CD4-positive, alpha-beta T cell (primary cell): ENCODE measurements at regions not wholly inside any gene's neighbourhood (a gene's known extent, or its start where the extent isn't known, plus 50 kb on each side); places are given as distances from the start of the nearest gene placed in this dataset.
"Not testable (repeated sequence)": the region's sequence is repeated elsewhere in the genome, so short reads cannot be mapped to it uniquely, and the experiment has no call there.

Source experiments
- ATAC-seq: fragments of 200-7000 bp; cut with Tn5 transposase; one replicate; pipeline ENCODE4 v1.10.0; 2022; ENCODE audit warnings: mild to moderate bottlenecking; ENCODE audit not compliant: poor library complexity
- CTCF ChIA-PET: fragments of 350-600 bp; sonication (Branson Sonifier 250); formaldehyde crosslinking; loops from one replicate; lab custom pipeline; 2021; ENCODE audit warnings: antibody characterized with exemption, inconsistent platforms; lab: Charles Lee
- POLR2A ChIA-PET: fragments of 350-600 bp; sonication (Branson Sonifier 250); formaldehyde crosslinking; loops from one replicate; lab custom pipeline; 2021; ENCODE audit warnings: antibody characterized with exemption, inconsistent platforms; lab: Charles Lee
- DNase-seq, 14 experiments: peaks; one replicate each; pipeline ENCODE4 v3.0.0-alpha.2; 2013 to 2020; ENCODE audit warnings: mixed read lengths in 2 of 14
- H3K27ac ChIP-seq, 2 donors: one replicate each; pipeline versions ENCODE4 v1.5.1 to v1.7.0; 2013; ENCODE audit warnings: low read length in 2 of 2, low read depth in 1 of 2, mild to moderate bottlenecking in 1 of 2
- H3K27me3 ChIP-seq, 2 experiments: 1 replicate in 1 of 2; 2 replicates in 1 of 2; pipeline versions ENCODE4 v1.6.1 to v1.7.0; 2013; ENCODE audit warnings: low read length in 2 of 2, control low read depth in 1 of 2, mild to moderate bottlenecking in 1 of 2, moderate library complexity in 1 of 2; ENCODE audit not compliant: insufficient read depth in 2 of 2, control insufficient read depth in 1 of 2
- H3K36me3 ChIP-seq: one replicate; pipeline ENCODE4 v1.6.1; 2013; ENCODE audit warnings: low read length, control low read depth; ENCODE audit not compliant: insufficient read depth
- H3K4me1 ChIP-seq: one replicate; pipeline ENCODE4 v1.6.1; 2013; ENCODE audit warnings: low read length, control low read depth; ENCODE audit not compliant: insufficient read depth
- H3K4me3 ChIP-seq: one replicate; pipeline ENCODE4 v1.5.1; 2013; ENCODE audit warnings: mild to moderate bottlenecking, low read length, moderate library complexity
- H3K9me3 ChIP-seq, 2 experiments: 1 replicate in 1 of 2; 2 replicates in 1 of 2; pipeline versions ENCODE4 v1.6.1 to v1.7.0; 2013; ENCODE audit warnings: low read length in 2 of 2, mild to moderate bottlenecking in 2 of 2, control low read depth in 1 of 2, moderate library complexity in 1 of 2; ENCODE audit not compliant: control insufficient read depth in 1 of 2, insufficient read depth in 1 of 2
- H3K27ac Mint-ChIP-seq: one replicate; pipeline ENCODE4 v1.8.0; 2020; ENCODE audit warnings: mixed read lengths
- H3K27me3 Mint-ChIP-seq: one replicate; pipeline ENCODE4 v1.8.0; 2021; ENCODE audit warnings: mixed read lengths
- H3K36me3 Mint-ChIP-seq: one replicate; pipeline ENCODE4 v1.8.0; 2021; ENCODE audit warnings: low read depth, mixed read lengths
- H3K4me1 Mint-ChIP-seq: one replicate; pipeline ENCODE4 v1.8.0; 2021; ENCODE audit warnings: low read depth, mixed read lengths
- H3K4me3 Mint-ChIP-seq: one replicate; pipeline ENCODE4 v1.8.0; 2020; ENCODE audit warnings: mild to moderate bottlenecking, mixed read lengths
- H3K9me3 Mint-ChIP-seq: one replicate; pipeline ENCODE4 v1.8.0; 2020; ENCODE audit warnings: mixed read lengths
- intact Hi-C, 2 experiments: fragments of 100-400 bp; cut with DNase I in 1 of 2; cut with micrococcal nuclease in 1 of 2; formaldehyde crosslinking; loops; one replicate each; pipeline versions ENCODE4 v1.15.1 to v1.9.0; 2023 to 2025; cut with DNase I, micrococcal nuclease

DNA sequence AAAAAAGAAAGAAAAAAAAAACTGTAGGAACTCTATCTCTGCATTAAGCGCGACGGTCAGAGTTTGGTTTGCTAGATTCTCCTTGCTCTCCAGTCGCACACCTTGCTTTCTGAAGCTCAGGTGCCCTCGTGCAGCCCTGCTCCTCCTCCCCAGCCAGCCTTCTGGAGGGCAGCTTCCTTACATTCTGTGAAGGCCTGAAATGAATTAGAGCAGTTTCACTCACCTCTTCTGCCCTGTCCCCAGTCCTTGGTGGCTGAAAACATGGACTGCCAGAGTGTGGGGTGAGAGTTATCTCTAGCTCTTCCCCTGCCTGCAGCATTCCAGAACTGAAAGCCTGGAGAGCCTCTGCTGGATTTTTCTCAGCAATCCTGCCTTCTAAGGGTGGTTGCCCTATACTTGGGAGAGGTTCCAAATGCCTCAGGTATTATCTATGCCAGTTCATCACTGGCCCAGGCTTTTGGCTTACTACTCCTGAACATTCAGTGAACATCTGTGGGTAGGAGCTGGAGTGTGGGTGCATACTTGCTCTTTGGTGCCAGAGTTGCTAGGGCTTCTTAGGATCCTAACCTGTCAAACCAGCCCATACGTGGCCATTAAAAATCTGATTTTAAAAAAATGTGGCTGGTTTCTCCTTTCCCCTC is 89.5 kb downstream of the SYT15 start:
- H3K9me3 ChIP-seq, H3K4me1 ChIP-seq, ATAC-seq, DNase-seq, H3K9me3 Mint-ChIP-seq, H3K4me3 ChIP-seq, H3K27me3 ChIP-seq, H3K36me3 ChIP-seq, H3K4me1 Mint-ChIP-seq, POLR2A ChIA-PET, H3K27me3 Mint-ChIP-seq, H3K4me3 Mint-ChIP-seq, H3K36me3 Mint-ChIP-seq, intact Hi-C loops, CTCF ChIA-PET, H3K27ac Mint-ChIP-seq, H3K27ac ChIP-seq: not testable (repeated sequence)

DNA sequence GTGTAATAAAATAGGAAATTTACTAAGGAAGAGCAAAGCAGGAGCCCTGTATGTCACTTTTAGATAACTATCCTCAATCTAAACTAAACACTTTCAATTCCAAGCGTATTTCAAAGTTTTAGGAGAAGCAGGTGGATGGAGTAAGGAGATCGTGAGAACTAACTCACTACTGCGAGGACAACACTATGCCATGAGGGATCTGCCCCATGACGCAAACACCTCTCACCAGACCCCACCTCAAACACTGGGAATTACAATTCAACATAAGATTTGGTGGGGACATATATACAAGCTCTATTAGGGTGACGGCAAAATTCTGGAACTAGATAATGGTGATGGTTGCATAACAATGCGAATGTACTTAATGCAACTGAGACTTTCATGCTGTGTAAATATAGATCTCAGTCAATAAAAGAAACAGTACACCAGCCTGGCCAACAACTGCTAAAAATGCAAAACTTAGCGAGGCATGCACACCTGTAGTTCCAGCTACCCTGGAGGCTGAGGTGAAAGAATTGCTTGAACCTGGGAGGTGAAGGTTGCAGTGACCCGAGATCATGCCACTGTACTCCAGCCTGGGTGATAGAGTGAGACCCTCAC is 99.0 kb downstream of the SYT15 start:
- H3K27ac Mint-ChIP-seq, POLR2A ChIA-PET: not testable (repeated sequence)

DNA sequence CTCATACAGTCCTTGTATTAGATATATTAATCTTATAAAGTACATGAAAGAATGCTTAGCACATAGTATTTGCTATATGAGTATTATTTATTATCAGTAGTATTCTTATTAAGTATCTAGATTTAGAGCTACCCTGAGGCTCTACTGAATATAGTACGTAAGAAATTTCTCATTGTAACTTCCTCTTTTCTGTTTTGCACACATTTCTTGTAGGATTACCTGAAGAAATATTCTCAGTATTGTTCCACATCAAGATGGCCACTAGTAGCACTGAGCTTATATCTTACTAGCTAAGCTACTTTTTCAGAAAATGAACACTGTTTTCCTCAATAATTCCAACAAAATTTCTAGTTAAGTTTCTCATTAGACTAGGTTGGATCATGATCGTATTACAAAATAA is 112.5 kb downstream of the SYT15 start:
- H3K4me1 Mint-ChIP-seq, H3K27me3 ChIP-seq, intact Hi-C loops, H3K36me3 Mint-ChIP-seq, H3K4me3 ChIP-seq, H3K27me3 Mint-ChIP-seq, ATAC-seq, H3K4me3 Mint-ChIP-seq, H3K9me3 ChIP-seq, POLR2A ChIA-PET, H3K4me1 ChIP-seq, CTCF ChIA-PET, H3K27ac ChIP-seq, H3K9me3 Mint-ChIP-seq, H3K27ac Mint-ChIP-seq, DNase-seq, H3K36me3 ChIP-seq: not testable (repeated sequence)

More for the DNA sequence above, 99.0 kb downstream of the SYT15 start:
- intact Hi-C loops, H3K9me3 ChIP-seq, H3K4me1 ChIP-seq, H3K27me3 ChIP-seq, CTCF ChIA-PET, H3K4me3 ChIP-seq, H3K4me1 Mint-ChIP-seq, DNase-seq, ATAC-seq, H3K27ac ChIP-seq, H3K4me3 Mint-ChIP-seq, H3K36me3 ChIP-seq, H3K36me3 Mint-ChIP-seq, H3K27me3 Mint-ChIP-seq, H3K9me3 Mint-ChIP-seq: not testable (repeated sequence)

- H3K27me3 Mint-ChIP-seq, CTCF ChIA-PET, H3K9me3 ChIP-seq, H3K27ac ChIP-seq, POLR2A ChIA-PET, H3K4me1 Mint-ChIP-seq, H3K4me3 Mint-ChIP-seq, H3K4me1 ChIP-seq, H3K36me3 ChIP-seq, H3K27me3 ChIP-seq, H3K9me3 Mint-ChIP-seq, H3K4me3 ChIP-seq, ATAC-seq, intact Hi-C loops, H3K27ac Mint-ChIP-seq, H3K36me3 Mint-ChIP-seq: not testable (repeated sequence)
- peak in 1 of 14 experiments; percentile 20 for DNase-seq
Measured at GRCh38 chr10:46693218-46693617, 114.3 kb downstream of the SYT15 start.

GRCh38 chr10:46717264-46717663 is 138.3 kb downstream of the SYT15 start:
- H3K4me1 Mint-ChIP-seq, H3K36me3 Mint-ChIP-seq, H3K9me3 Mint-ChIP-seq, DNase-seq, H3K27me3 ChIP-seq, H3K4me3 Mint-ChIP-seq, H3K27ac Mint-ChIP-seq, H3K27ac ChIP-seq, POLR2A ChIA-PET, H3K36me3 ChIP-seq, H3K4me1 ChIP-seq, H3K9me3 ChIP-seq, ATAC-seq, intact Hi-C loops, H3K4me3 ChIP-seq, CTCF ChIA-PET, H3K27me3 Mint-ChIP-seq: not testable (repeated sequence)

DNA sequence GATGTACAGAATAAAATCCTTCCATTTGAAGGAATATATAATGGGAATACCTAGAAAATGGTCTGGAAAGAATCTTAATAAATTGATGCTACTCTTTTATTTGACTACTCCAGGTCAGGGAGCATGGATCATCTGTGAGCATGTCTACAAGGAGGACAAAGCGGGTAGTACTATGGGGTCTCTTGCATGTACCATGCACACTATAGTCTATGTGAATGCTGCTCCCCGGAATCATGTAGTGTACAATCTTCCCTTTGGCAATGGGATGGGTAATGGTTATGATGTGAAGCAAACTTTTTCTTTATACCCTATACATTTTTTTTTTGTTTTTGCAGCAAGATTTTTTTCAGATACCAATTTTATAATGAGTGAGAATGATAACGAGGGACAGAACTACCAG is 139.1 kb downstream of the SYT15 start:
- intact Hi-C loops, H3K27me3 Mint-ChIP-seq: not testable (repeated sequence)

DNA sequence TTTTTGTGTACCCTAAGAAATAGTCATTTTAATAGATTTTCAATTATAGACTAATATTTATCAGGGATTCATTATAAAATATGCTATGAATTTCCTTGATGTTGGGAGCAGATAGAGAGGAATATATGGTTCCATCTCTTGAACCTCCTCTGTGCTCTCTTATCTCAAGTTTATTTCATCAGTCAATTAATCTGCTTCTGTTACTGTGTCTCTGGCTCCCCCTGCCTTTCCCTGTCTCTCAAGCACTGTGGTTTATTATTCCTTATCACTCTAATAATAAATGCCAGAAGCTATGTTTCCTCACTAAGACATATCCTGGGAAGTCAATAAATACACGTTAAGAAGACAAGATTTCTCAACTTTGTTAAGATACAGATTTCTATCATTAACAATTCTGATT is 141.5 kb downstream of the SYT15 start:
- H3K9me3 Mint-ChIP-seq = not testable (repeated sequence)

More for the DNA sequence above, 139.1 kb downstream of the SYT15 start:
- H3K36me3 Mint-ChIP-seq, H3K36me3 ChIP-seq, ATAC-seq, H3K9me3 ChIP-seq, POLR2A ChIA-PET, H3K27ac ChIP-seq, H3K4me3 Mint-ChIP-seq, H3K4me1 Mint-ChIP-seq, H3K4me1 ChIP-seq, H3K27me3 ChIP-seq, CTCF ChIA-PET, H3K27ac Mint-ChIP-seq, H3K4me3 ChIP-seq, H3K9me3 Mint-ChIP-seq, DNase-seq: not testable (repeated sequence)

More for the DNA sequence above, 141.5 kb downstream of the SYT15 start:
- CTCF ChIA-PET, POLR2A ChIA-PET, intact Hi-C loops, H3K36me3 ChIP-seq, H3K4me1 ChIP-seq, H3K27ac Mint-ChIP-seq, H3K4me3 ChIP-seq, H3K9me3 ChIP-seq, H3K27ac ChIP-seq, H3K27me3 ChIP-seq, H3K27me3 Mint-ChIP-seq, H3K4me3 Mint-ChIP-seq, ATAC-seq, H3K4me1 Mint-ChIP-seq, H3K36me3 Mint-ChIP-seq: not testable (repeated sequence)
- peak in 1 of 14 experiments; percentile 1 for DNase-seq
